Heart left ventricle (tissue), 13 donors: ENCODE measurements at regions not wholly inside any gene's neighbourhood (a gene's known extent, or its start where the extent isn't known, plus 50 kb on each side); places are given as distances from the start of the nearest gene placed in this dataset.
A peak's percentile ranks its signal among the peaks of the same experiment; 100 is the strongest.

Experiments
- CTCF ChIP-seq, 12 donors: fragments of 200-600 bp; sonication (generic) in 4 of 12; IDR thresholded peaks; one replicate each; pipeline versions ENCODE4 v1.5.0 to v1.8.0; 2018 to 2022; ENCODE audit warnings: antibody characterized with exemption in 12 of 12, mild to moderate bottlenecking in 5 of 12
- POLR2A ChIP-seq, 2 donors: fragments of 450-650 bp; IDR thresholded peaks; one replicate each; pipeline ENCODE4 v1.6.1; 2017; ENCODE audit warnings: antibody characterized with exemption in 2 of 2, mild to moderate bottlenecking in 2 of 2, moderate library complexity in 2 of 2
- donor health status: ischemic (EF 13 %, LVEDD 7.1; RV severe dilation, severe dysfunction).
- donor health status: DM: no; HTN: yes; CAD: no.
- donor health status: DM: no; HTN: no; CAD: no.
- donor health status: ischemic (EF 25% LVEDD 6.9; RV normal size, moderate dysfunction).
- donor health status: ischemic (EF 25% LVEDD 5.7; RV mildly dilated, moderate dysfunction).
- donor health status: ischemic (EF 35%, LVEDD 5.7; RV mildly dilated, moderate dysfunction).
- donor health status: nonischemic (EF 11% LVEDD 7.7; RV severe dilation, severe dysfunction).
- donor health status: DM: yes; HTN: yes; CAD: no.
- donor health status: PGD.
- donor health status: ischemic (EF 29% LVEDD 5.4; RV normal size, mild dysfunction).
- donor health status: nonischemic (EF 23%, LVEDD 6.1; RV moderate dilation, normal function).

- peak in 11 of 12 donors; percentile 19 to 59 (median 39) for TF ChIP-seq CTCF (IDR thresholded peaks at IDR 0.05)
- no peak for TF ChIP-seq POLR2A (IDR thresholded peaks at IDR 0.05)
Observed at GRCh38 chr3:117059067-117059955, 349.7 kb downstream of the TUSC7 start.
